ENCODE measurements at regions not wholly inside any gene's neighbourhood (a gene's known extent, or its start where the extent isn't known, plus 50 kb on each side); places are given as distances from the start of the nearest gene placed in this dataset.

GRCh38 chr13:111594606-111595005, 274.2 kb downstream of the TEX29 start:
- DNase-seq (ENCODE audit: extremely low spot score), result no peak
- intact Hi-C loops (cut with DNase I), result no loop called here
- TF ChIP-seq CTCF (IDR thresholded peaks at IDR 0.05) (no peak), POLR2AphosphoS5 (IDR thresholded peaks at IDR 0.05) (no peak), POLR2A (IDR thresholded peaks at IDR 0.05; ENCODE audit: low read depth) (no peak)

DNA sequence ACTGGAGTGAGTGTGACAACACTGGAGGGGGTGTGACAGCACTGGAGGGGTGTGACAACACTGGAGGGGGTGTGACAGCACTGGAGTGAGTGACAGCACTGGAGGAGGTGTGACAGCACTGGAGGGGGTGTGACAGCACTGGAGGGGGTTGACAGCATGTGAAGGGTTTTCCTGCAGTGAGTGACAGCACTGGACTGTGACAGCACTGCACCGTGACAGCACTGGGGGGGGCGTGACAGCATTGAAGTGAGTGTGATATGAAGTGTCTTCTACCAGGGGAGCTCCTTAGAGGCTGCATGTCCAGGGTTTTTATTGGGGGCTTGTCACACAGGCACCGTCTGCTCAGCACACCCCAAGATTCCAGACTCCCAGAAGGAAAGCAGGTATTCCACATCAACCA, 274.8 kb downstream of the TEX29 start:
- H3K27me3 ChIP-seq, result peaks cover 0 to 10% (median 0%) of the 10 kb centered on the region in 4 donors
- intact Hi-C loops (cut with DNase I), result no loop called here
- no peaks in the 10 kb centered on the region for H3K9me3 ChIP-seq
- H3K4me3 ChIP-seq, result no peak overlapping the region
- no peak overlapping the region for H3K27ac ChIP-seq (replicated peaks in 1 of 4)
- TF ChIP-seq EP300 (IDR thresholded peaks at IDR 0.05) (no peak), POLR2AphosphoS5 (IDR thresholded peaks at IDR 0.05) (no peak), CTCF (IDR thresholded peaks at IDR 0.05) (no peak), POLR2A (IDR thresholded peaks at IDR 0.05; ENCODE audit: low read depth) (no peak)
- H3K4me1 ChIP-seq, result no peaks in the 10 kb centered on the region
- DNase-seq (ENCODE audit: extremely low spot score), result no peak
- WGBS, result 92% methylated on average over 3 of the region's 3 CpGs
- H3K36me3 ChIP-seq, result no peaks in the 10 kb centered on the region

More at GRCh38 chr13:111594606-111595005, 274.2 kb downstream of the TEX29 start:
- H3K36me3 ChIP-seq, result no peaks in the 10 kb centered on the region
- no peaks in the 10 kb centered on the region for H3K9me3 ChIP-seq
- no peak overlapping the region for H3K4me3 ChIP-seq
- no peak overlapping the region for H3K27ac ChIP-seq (replicated peaks in 1 of 4)
- peaks cover 0 to 3% (median 0%) of the 10 kb centered on the region in 4 donors for H3K27me3 ChIP-seq
- no peaks in the 10 kb centered on the region for H3K4me1 ChIP-seq
- 91% methylated on average over 10 of the region's 10 CpGs for WGBS

- no peak overlapping the region for H3K27ac ChIP-seq (replicated peaks in 1 of 4)
- WGBS, result 84% methylated on average over 11 of the region's 11 CpGs
- intact Hi-C loops (cut with DNase I), result no loop called here
- no peaks in the 10 kb centered on the region for H3K4me1 ChIP-seq
- H3K27me3 ChIP-seq, result peaks cover 0 to 12% (median 0%) of the 10 kb centered on the region in 4 donors
- H3K36me3 ChIP-seq, result no peaks in the 10 kb centered on the region
- H3K4me3 ChIP-seq, result no peak overlapping the region
- no peak for TF ChIP-seq CTCF (IDR thresholded peaks at IDR 0.05)
- H3K9me3 ChIP-seq, result no peaks in the 10 kb centered on the region
- DNase-seq (ENCODE audit: extremely low spot score), result no peak
These were observed 275.3 kb downstream of the TEX29 start for GRCh38 chr13:111595791-111596190.

GRCh38 chr13:111597191-111597611, 276.8 kb downstream of the TEX29 start:
- DNase-seq (ENCODE audit: extremely low spot score), result no peak
- H3K36me3 ChIP-seq, result no peaks in the 10 kb centered on the region
- peaks cover 0 to 12% (median 0%) of the 10 kb centered on the region in 4 donors for H3K27me3 ChIP-seq
- TF ChIP-seq POLR2AphosphoS5 (IDR thresholded peaks at IDR 0.05), result no peak
- TF ChIP-seq EP300 (IDR thresholded peaks at IDR 0.05), result no peak
- TF ChIP-seq POLR2A (IDR thresholded peaks at IDR 0.05; ENCODE audit: low read depth), result no peak
- 82% methylated on average over 9 of the region's 10 CpGs for WGBS
- no peaks in the 10 kb centered on the region for H3K4me1 ChIP-seq
- H3K27ac ChIP-seq (replicated peaks in 1 of 4), result no peak overlapping the region
- no peak overlapping the region for H3K4me3 ChIP-seq
- H3K9me3 ChIP-seq, result no peaks in the 10 kb centered on the region
- intact Hi-C loops (cut with DNase I), result no loop called here

DNA sequence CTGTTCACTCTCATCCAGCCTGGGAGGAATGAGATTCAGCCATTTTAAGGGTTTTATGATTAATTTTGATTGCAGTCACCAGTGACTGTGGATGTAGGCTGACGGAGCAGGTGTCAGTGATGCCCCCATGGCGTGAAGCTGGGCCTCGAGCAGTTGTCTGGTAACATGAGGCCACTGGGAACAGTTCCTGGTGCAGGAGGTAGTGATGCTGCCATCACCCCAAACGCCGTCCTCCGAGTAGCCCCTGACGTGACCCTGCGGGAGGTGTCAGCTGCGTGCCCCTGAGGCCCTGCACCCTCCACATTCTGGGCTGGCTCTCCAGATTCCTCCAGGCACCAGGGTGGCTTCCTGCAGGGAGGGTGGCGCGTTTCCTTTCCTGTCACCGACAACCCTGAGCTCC, 277.2 kb downstream of the TEX29 start:
- 74% methylated on average over 12 of the region's 12 CpGs for WGBS
- peaks cover 0 to 12% (median 0%) of the 10 kb centered on the region in 4 donors for H3K27me3 ChIP-seq
- no peaks in the 10 kb centered on the region for H3K9me3 ChIP-seq
- intact Hi-C loops (cut with DNase I), result no loop called here
- DNase-seq (ENCODE audit: extremely low spot score), result no peak
- no peak overlapping the region for H3K27ac ChIP-seq (replicated peaks in 1 of 4)
- no peak overlapping the region for H3K4me3 ChIP-seq
- H3K4me1 ChIP-seq, result no peaks in the 10 kb centered on the region
- no peaks in the 10 kb centered on the region for H3K36me3 ChIP-seq
- TF ChIP-seq CTCF (IDR thresholded peaks at IDR 0.05) (no peak), POLR2AphosphoS5 (IDR thresholded peaks at IDR 0.05) (no peak), POLR2A (IDR thresholded peaks at IDR 0.05; ENCODE audit: low read depth) (no peak), EP300 (IDR thresholded peaks at IDR 0.05) (no peak)

Measured in esophagus muscularis mucosa (tissue), 4 donors.